Brain microvascular endothelial cell (primary cell): ENCODE measurements at regions not wholly inside any gene's neighbourhood (a gene's known extent, or its start where the extent isn't known, plus 50 kb on each side); places are given as distances from the start of the nearest gene placed in this dataset.

Experiments
- DNase-seq: peaks from one replicate; pipeline ENCODE4 v3.0.0-alpha.2; 2020
- H3K27ac ChIP-seq: fragments of 250-450 bp; sonication (Bioruptor Pico); 2 replicates; pipeline ENCODE4 v1.5.1; 2020; ENCODE audit warnings: mild to moderate bottlenecking, moderate library complexity
- H3K27me3 ChIP-seq: fragments of 250-450 bp; sonication (Bioruptor Pico); replicated peaks from 2 replicates; pipeline ENCODE4 v1.5.1; 2020; ENCODE audit warnings: mild to moderate bottlenecking
- H3K36me3 ChIP-seq: fragments of 250-450 bp; sonication (Bioruptor Pico); replicated peaks from 2 replicates; pipeline ENCODE4 v1.5.1; 2020; ENCODE audit warnings: mild to moderate bottlenecking
- H3K4me3 ChIP-seq: 2 replicates; pipeline ENCODE4 v1.5.1; 2011; ENCODE audit warnings: low read depth, mild to moderate bottlenecking, control low read depth, low read length, moderate library complexity
- CTCF ChIP-seq: IDR thresholded peaks from 2 replicates; pipeline ENCODE4 v1.5.1; 2011; ENCODE audit warnings: low read depth, mild to moderate bottlenecking, moderate library complexity, low read length, control low read depth, inconsistent platforms; ENCODE audit errors: missing control alignments
- in situ Hi-C: cut with HindIII; loops from 2 replicates; pipeline ENCODE4 v1.10.0; 2017; ENCODE audit warnings: low sequenced_read_pairs, low pct_ligation_motif_present

GRCh38 chr1:38305666-38306065 lies 259.1 kb upstream of the POU3F1 start:
- in situ Hi-C loops = no loop called here
- DNase-seq = no peak
- Histone ChIP-seq H3K4me3 (no peak overlapping the region), H3K36me3 (no peaks in the 10 kb centered on the region), H3K27ac (no peak overlapping the region), H3K27me3 (peaks cover 2% of the 10 kb centered on the region)
- TF ChIP-seq CTCF = no peak

- no peak for DNase-seq
- no peaks in the 10 kb centered on the region for H3K36me3 ChIP-seq
- no peak overlapping the region for H3K27ac ChIP-seq
- no peak overlapping the region for H3K4me3 ChIP-seq
- in situ Hi-C loops = no loop called here
- H3K27me3 ChIP-seq = peaks cover 2% of the 10 kb centered on the region
- TF ChIP-seq CTCF = no peak
Observed at GRCh38 chr1:38303843-38304242, 257.2 kb upstream of the POU3F1 start.

- Histone ChIP-seq H3K36me3 (no peaks in the 10 kb centered on the region), H3K27ac (no peak overlapping the region), H3K4me3 (no peak overlapping the region), H3K27me3 (peaks cover 2% of the 10 kb centered on the region)
- in situ Hi-C loops = no loop called here
- DNase-seq = no peak
- no peak for TF ChIP-seq CTCF
Observed at GRCh38 chr1:38301040-38301439, 254.4 kb upstream of the POU3F1 start.

- Histone ChIP-seq H3K4me3 (no peak overlapping the region), H3K27ac (no peak overlapping the region), H3K36me3 (no peaks in the 10 kb centered on the region), H3K27me3 (peaks cover 2% of the 10 kb centered on the region)
- in situ Hi-C loops = no loop called here
- no peak for DNase-seq
- no peak for TF ChIP-seq CTCF
Observed at GRCh38 chr1:38300616-38301015, 254.0 kb upstream of the POU3F1 start.

GRCh38 chr1:38297842-38298241 lies 251.2 kb upstream of the POU3F1 start:
- H3K36me3 ChIP-seq = no peaks in the 10 kb centered on the region
- in situ Hi-C loops = no loop called here
- TF ChIP-seq CTCF = no peak
- H3K4me3 ChIP-seq = no peak overlapping the region
- no peak overlapping the region for H3K27ac ChIP-seq
- no peak for DNase-seq
- H3K27me3 ChIP-seq = peaks cover 2% of the 10 kb centered on the region

- Histone ChIP-seq H3K27me3 (peaks cover 2% of the 10 kb centered on the region), H3K4me3 (no peak overlapping the region), H3K36me3 (no peaks in the 10 kb centered on the region), H3K27ac (no peak overlapping the region)
- no peak for TF ChIP-seq CTCF
- in situ Hi-C loops = no loop called here
- DNase-seq = no peak
Observed at GRCh38 chr1:38297246-38297645, 250.7 kb upstream of the POU3F1 start.
